Loucy (cell line): ENCODE measurements at regions not wholly inside any gene's neighbourhood (a gene's known extent, or its start where the extent isn't known, plus 50 kb on each side); places are given as distances from the start of the nearest gene placed in this dataset.

ENCODE experiments used
- H2AFZ ChIP-seq: fragments of 200-600 bp; sonication (generic); 2 replicates; pipeline ENCODE4 v1.6.0; 2016; ENCODE audit warnings: antibody characterized with exemption, mild to moderate bottlenecking, low read length, moderate library complexity
- H3F3A ChIP-seq: fragments of 200-600 bp; 2 replicates; pipeline ENCODE4 v1.6.0; 2016; ENCODE audit warnings: antibody characterized with exemption, low read depth, mild to moderate bottlenecking
- H3K27me3 ChIP-seq: fragments of 200-600 bp; sonication (generic); 2 replicates; pipeline ENCODE4 v1.6.1; 2014; ENCODE audit warnings: low read length, mild to moderate bottlenecking; ENCODE audit not compliant: insufficient read depth, poor library complexity, severe bottlenecking
- H3K36me3 ChIP-seq: fragments of 200-600 bp; sonication (generic); 2 replicates; pipeline ENCODE4 v1.6.1; 2016; ENCODE audit warnings: low read length; ENCODE audit not compliant: insufficient read depth
- H3K4me1 ChIP-seq: fragments of 200-600 bp; sonication (generic); 2 replicates; pipeline ENCODE4 v1.5.1; 2014; ENCODE audit warnings: low read length, mild to moderate bottlenecking; ENCODE audit not compliant: insufficient read depth, poor library complexity, severe bottlenecking
- H3K4me2 ChIP-seq: fragments of 200-600 bp; sonication (generic); 2 replicates; pipeline ENCODE4 v1.6.0; 2014; ENCODE audit warnings: antibody characterized with exemption, low read length, low read depth, mild to moderate bottlenecking; ENCODE audit not compliant: poor library complexity, severe bottlenecking
- H3K4me3 ChIP-seq: fragments of 200-600 bp; sonication (generic); 2 replicates; pipeline ENCODE4 v1.5.1; 2014; ENCODE audit warnings: low read length, mild to moderate bottlenecking, mixed read lengths; ENCODE audit not compliant: poor library complexity, severe bottlenecking
- H3K79me2 ChIP-seq: fragments of 200-600 bp; sonication (generic); 2 replicates; pipeline ENCODE4 v1.6.1; 2014; ENCODE audit warnings: low read length; ENCODE audit not compliant: insufficient read depth
- H3K9ac ChIP-seq: fragments of 200-600 bp; sonication (generic); 2 replicates; pipeline ENCODE4 v1.6.0; 2014; ENCODE audit warnings: mild to moderate bottlenecking, low read depth, low read length, moderate library complexity; ENCODE audit not compliant: poor library complexity, severe bottlenecking
- H3K9me2 ChIP-seq: fragments of 200-600 bp; sonication (generic); replicated peaks from 2 replicates; pipeline ENCODE4 v1.6.1; 2016; ENCODE audit warnings: low read depth, low read length, mixed read lengths
- H3K9me3 ChIP-seq: fragments of 200-600 bp; sonication (generic); 2 replicates; pipeline ENCODE4 v1.6.1; 2014; ENCODE audit warnings: mild to moderate bottlenecking, antibody characterized with exemption, low read length, low read depth; ENCODE audit not compliant: insufficient read depth
- H4K20me1 ChIP-seq: fragments of 200-600 bp; sonication (generic); 2 replicates; pipeline ENCODE4 v1.6.0; 2014; ENCODE audit warnings: antibody characterized with exemption, low read length, mild to moderate bottlenecking; ENCODE audit not compliant: insufficient read depth, poor library complexity, severe bottlenecking
- EZH2phosphoT487 ChIP-seq: fragments of 200-600 bp; IDR thresholded peaks from 2 replicates; pipeline ENCODE4 v1.6.1; 2018; ENCODE audit warnings: antibody characterized with exemption, mild to moderate bottlenecking, moderate library complexity, borderline replicate concordance
- TF ChIP-seq, protein P1 (sequence below): fragments of 200-600 bp; sonication (generic); conservative IDR thresholded peaks from 2 replicates; pipeline ENCODE4 v1.5.1; 2014; ENCODE audit warnings: mild to moderate bottlenecking, antibody characterized with exemption, low read length

GRCh38 chr18:38241736-38242135 lies 676.1 kb upstream of the CELF4 start:
- Histone ChIP-seq H3K9me3 (no peaks in the 10 kb centered on the region), H3F3A (no peaks in the 10 kb centered on the region), H3K9ac (no peak overlapping the region), H3K9me2 (no peaks in the 10 kb centered on the region), H3K79me2 (no peaks in the 10 kb centered on the region), H4K20me1 (no peaks in the 10 kb centered on the region), H3K4me3 (no peak overlapping the region), H3K4me2 (no peak overlapping the region), H2AFZ (no peak overlapping the region), H3K36me3 (no peaks in the 10 kb centered on the region), H3K4me1 (no peaks in the 10 kb centered on the region), H3K27me3 (no peaks in the 10 kb centered on the region)
- TF ChIP-seq EZH2phosphoT487, result no peak
- TF ChIP-seq, protein P1, sequence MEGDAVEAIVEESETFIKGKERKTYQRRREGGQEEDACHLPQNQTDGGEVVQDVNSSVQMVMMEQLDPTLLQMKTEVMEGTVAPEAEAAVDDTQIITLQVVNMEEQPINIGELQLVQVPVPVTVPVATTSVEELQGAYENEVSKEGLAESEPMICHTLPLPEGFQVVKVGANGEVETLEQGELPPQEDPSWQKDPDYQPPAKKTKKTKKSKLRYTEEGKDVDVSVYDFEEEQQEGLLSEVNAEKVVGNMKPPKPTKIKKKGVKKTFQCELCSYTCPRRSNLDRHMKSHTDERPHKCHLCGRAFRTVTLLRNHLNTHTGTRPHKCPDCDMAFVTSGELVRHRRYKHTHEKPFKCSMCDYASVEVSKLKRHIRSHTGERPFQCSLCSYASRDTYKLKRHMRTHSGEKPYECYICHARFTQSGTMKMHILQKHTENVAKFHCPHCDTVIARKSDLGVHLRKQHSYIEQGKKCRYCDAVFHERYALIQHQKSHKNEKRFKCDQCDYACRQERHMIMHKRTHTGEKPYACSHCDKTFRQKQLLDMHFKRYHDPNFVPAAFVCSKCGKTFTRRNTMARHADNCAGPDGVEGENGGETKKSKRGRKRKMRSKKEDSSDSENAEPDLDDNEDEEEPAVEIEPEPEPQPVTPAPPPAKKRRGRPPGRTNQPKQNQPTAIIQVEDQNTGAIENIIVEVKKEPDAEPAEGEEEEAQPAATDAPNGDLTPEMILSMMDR, result no peak

DNA sequence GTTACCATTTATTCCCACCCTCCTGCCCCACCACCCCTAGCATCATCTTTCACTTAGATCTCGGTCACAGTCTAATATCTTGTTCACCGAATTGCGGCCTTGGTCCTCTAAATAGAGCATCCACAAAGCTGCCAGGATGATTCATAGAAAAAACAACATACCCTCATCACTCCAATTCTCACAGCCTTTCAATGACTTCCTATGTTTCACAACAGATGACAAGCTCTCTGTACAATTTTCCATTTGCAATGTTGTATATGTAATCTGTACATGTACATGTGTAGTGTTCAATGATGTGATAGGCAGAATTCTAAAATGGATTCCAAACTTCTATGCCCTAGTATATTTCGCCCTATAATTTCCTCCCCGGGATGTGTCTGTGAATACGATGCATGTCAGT lies 675.6 kb upstream of the CELF4 start:
- TF ChIP-seq, protein P1, result no peak
- no peak for TF ChIP-seq EZH2phosphoT487
- Histone ChIP-seq H3K9ac (no peak overlapping the region), H3K4me1 (no peaks in the 10 kb centered on the region), H3K36me3 (no peaks in the 10 kb centered on the region), H3K27me3 (no peaks in the 10 kb centered on the region), H4K20me1 (no peaks in the 10 kb centered on the region), H3K79me2 (no peaks in the 10 kb centered on the region), H2AFZ (no peak overlapping the region), H3K9me3 (no peaks in the 10 kb centered on the region), H3F3A (no peaks in the 10 kb centered on the region), H3K4me2 (no peak overlapping the region), H3K9me2 (no peaks in the 10 kb centered on the region), H3K4me3 (no peak overlapping the region)

DNA sequence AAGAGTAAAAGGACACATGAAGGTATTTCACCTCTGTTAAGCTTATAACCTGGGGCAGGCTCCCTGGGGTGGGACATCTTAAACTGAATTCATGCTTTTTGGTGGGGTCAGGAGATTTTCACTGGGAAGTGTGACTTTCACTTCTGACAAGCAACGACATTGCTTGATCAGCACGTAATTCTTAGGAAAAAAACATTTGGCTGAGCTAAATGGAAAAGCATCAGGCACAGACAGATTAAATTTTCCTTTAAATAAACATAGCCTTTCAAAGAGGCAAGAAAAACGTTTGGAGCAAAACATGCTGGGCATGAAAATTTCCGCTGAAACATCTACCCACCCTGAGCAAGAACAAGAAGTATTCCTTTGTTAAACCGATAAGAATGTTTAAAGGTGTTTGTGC lies 674.0 kb upstream of the CELF4 start:
- no peak for TF ChIP-seq EZH2phosphoT487
- TF ChIP-seq, protein P1, result no peak
- no peaks in the 10 kb centered on the region for H3K36me3 ChIP-seq
- H3K79me2 ChIP-seq, result no peaks in the 10 kb centered on the region
- no peaks in the 10 kb centered on the region for H3K9me3 ChIP-seq
- H3K9me2 ChIP-seq, result no peaks in the 10 kb centered on the region
- H4K20me1 ChIP-seq, result no peaks in the 10 kb centered on the region
- H3K27me3 ChIP-seq, result no peaks in the 10 kb centered on the region
- H3K9ac ChIP-seq, result no peak overlapping the region
- H3K4me3 ChIP-seq, result no peak overlapping the region
- H3K4me2 ChIP-seq, result no peak overlapping the region
- H3F3A ChIP-seq, result no peaks in the 10 kb centered on the region
- H2AFZ ChIP-seq, result no peak overlapping the region
- H3K4me1 ChIP-seq, result no peaks in the 10 kb centered on the region
